ENCODE measurements at regions not wholly inside any gene's neighbourhood (a gene's known extent, or its start where the extent isn't known, plus 50 kb on each side); places are given as distances from the start of the nearest gene placed in this dataset.

DNA sequence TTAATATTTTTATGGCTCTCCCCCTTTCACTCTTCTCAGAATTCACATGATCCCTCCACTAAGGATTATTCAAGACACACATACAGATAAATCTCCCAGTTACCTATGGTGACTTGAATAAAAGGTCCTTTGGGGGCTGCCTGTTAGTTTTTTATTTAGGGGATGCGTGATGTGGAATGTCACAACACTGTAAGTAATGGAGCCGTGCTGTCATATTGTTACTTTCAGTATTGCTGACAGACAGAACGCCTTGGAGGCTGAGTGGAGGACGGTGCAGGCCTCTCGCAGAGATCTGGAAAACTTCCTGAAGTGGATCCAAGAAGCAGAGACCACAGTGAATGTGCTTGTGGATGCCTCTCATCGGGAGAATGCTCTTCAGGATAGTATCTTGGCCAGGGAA, 291.7 kb downstream of the UTRN start (continued):
- TF ChIP-seq GABPA (IDR thresholded peaks at IDR 0.05; ENCODE audit: borderline replicate concordance, insufficient read depth, low read length) (no peak), POLR2A (IDR thresholded peaks at IDR 0.05; ENCODE audit: control extremely low read depth in 1 of 2, low read depth in 2 of 2, low read length in 2 of 2) (no peak), NANOG (IDR thresholded peaks at IDR 0.05; ENCODE audit: insufficient read depth, low read depth, low read length, poor library complexity, severe bottlenecking) (no peak), SUZ12 (IDR thresholded peaks at IDR 0.05; ENCODE audit: low read length) (no peak)

All from H1 (cell line).